MM.1S (cell line): ENCODE measurements at regions not wholly inside any gene's neighbourhood (a gene's known extent, or its start where the extent isn't known, plus 50 kb on each side); places are given as distances from the start of the nearest gene placed in this dataset.

Experiments
- EZH2 ChIP-seq: fragments of 300-600 bp; sonication (generic); optimal IDR thresholded peaks from 2 replicates; pipeline ENCODE3; 2017; ENCODE audit warnings: low read depth, mild to moderate bottlenecking, antibody characterized with exemption, low read length, mixed read lengths
- TF ChIP-seq, protein P1 (sequence below): fragments of 300-600 bp; sonication (generic); IDR thresholded peaks from 2 replicates; pipeline ENCODE4 v1.5.1; 2016; ENCODE audit warnings: antibody characterized with exemption, low read length, mixed read lengths

DNA sequence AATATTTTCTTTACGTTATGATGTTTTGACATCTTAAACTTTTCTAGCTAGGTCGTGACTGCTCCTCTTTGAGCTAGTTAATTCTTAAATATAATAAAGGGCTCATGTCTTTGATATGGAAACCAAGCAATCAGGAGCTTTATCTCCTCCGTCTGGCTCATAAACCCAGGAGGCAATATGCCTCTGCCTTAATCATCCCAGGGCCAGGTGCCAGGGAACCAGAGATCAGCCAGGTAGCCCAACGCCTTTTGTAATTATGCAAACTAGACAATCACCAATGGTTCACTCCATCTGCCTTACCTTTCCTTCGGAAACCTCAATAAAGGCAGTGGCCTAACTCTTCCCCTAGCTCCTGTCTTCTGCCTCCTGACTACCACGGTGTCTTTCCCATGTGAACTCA lies 213.7 kb downstream of the KCNJ3 start:
- TF ChIP-seq, protein P1, sequence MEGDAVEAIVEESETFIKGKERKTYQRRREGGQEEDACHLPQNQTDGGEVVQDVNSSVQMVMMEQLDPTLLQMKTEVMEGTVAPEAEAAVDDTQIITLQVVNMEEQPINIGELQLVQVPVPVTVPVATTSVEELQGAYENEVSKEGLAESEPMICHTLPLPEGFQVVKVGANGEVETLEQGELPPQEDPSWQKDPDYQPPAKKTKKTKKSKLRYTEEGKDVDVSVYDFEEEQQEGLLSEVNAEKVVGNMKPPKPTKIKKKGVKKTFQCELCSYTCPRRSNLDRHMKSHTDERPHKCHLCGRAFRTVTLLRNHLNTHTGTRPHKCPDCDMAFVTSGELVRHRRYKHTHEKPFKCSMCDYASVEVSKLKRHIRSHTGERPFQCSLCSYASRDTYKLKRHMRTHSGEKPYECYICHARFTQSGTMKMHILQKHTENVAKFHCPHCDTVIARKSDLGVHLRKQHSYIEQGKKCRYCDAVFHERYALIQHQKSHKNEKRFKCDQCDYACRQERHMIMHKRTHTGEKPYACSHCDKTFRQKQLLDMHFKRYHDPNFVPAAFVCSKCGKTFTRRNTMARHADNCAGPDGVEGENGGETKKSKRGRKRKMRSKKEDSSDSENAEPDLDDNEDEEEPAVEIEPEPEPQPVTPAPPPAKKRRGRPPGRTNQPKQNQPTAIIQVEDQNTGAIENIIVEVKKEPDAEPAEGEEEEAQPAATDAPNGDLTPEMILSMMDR = no peak
- TF ChIP-seq EZH2 = no peak
